Fibroblast of lung (primary cell): ENCODE measurements at regions not wholly inside any gene's neighbourhood (a gene's known extent, or its start where the extent isn't known, plus 50 kb on each side); places are given as distances from the start of the nearest gene placed in this dataset.

Source experiments
- EZH2 ChIP-seq: IDR thresholded peaks from 2 replicates; pipeline ENCODE4 v1.5.1; 2012; ENCODE audit warnings: low read length, control low read depth, mild to moderate bottlenecking; ENCODE audit errors: missing control alignments
- TF ChIP-seq, protein P1 (sequence below), 2 donors: IDR thresholded peaks in 1 of 2; conservative IDR thresholded peaks in 1 of 2; 1 replicate in 1 of 2; 2 replicates in 1 of 2; pipeline ENCODE4 v1.5.1; 2011 to 2012; ENCODE audit warnings: low read length in 2 of 2, control low read depth in 1 of 2, inconsistent platforms in 1 of 2, low read depth in 1 of 2, mild to moderate bottlenecking in 1 of 2

GRCh38 chr11:81255895-81256294, 1477.8 kb downstream of the FAM181B start:
- TF ChIP-seq, protein P1, sequence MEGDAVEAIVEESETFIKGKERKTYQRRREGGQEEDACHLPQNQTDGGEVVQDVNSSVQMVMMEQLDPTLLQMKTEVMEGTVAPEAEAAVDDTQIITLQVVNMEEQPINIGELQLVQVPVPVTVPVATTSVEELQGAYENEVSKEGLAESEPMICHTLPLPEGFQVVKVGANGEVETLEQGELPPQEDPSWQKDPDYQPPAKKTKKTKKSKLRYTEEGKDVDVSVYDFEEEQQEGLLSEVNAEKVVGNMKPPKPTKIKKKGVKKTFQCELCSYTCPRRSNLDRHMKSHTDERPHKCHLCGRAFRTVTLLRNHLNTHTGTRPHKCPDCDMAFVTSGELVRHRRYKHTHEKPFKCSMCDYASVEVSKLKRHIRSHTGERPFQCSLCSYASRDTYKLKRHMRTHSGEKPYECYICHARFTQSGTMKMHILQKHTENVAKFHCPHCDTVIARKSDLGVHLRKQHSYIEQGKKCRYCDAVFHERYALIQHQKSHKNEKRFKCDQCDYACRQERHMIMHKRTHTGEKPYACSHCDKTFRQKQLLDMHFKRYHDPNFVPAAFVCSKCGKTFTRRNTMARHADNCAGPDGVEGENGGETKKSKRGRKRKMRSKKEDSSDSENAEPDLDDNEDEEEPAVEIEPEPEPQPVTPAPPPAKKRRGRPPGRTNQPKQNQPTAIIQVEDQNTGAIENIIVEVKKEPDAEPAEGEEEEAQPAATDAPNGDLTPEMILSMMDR (conservative IDR thresholded peaks at IDR 0.05 in 1 of 2, IDR thresholded peaks at IDR 0.05 in 1 of 2; ENCODE audit: low read depth in 1 of 2, low read length in 2 of 2) = no peak
- no peak for TF ChIP-seq EZH2
